Ishikawa (cell line): ENCODE measurements at regions not wholly inside any gene's neighbourhood (a gene's known extent, or its start where the extent isn't known, plus 50 kb on each side); places are given as distances from the start of the nearest gene placed in this dataset.

Experiments
- CEBPB ChIP-seq: IDR thresholded peaks from 2 replicates; pipeline ENCODE4 v1.6.1; 2012
- CREB1 ChIP-seq: IDR thresholded peaks from 2 replicates; pipeline ENCODE4 v1.6.1; 2012; ENCODE audit warnings: low read depth
- EGR1 ChIP-seq: IDR thresholded peaks from 2 replicates; pipeline ENCODE4 v1.6.1; 2012
- EP300 ChIP-seq: IDR thresholded peaks from 2 replicates; pipeline ENCODE4 v1.6.1; 2012; ENCODE audit warnings: borderline replicate concordance
- FOXM1 ChIP-seq: IDR thresholded peaks from 2 replicates; pipeline ENCODE4 v1.6.1; 2012; ENCODE audit warnings: low read depth, borderline replicate concordance
- MAX ChIP-seq: IDR thresholded peaks from 2 replicates; pipeline ENCODE4 v1.6.1; 2012
- NFIC ChIP-seq: IDR thresholded peaks from 2 replicates; pipeline ENCODE4 v1.6.1; 2012
- RAD21 ChIP-seq: IDR thresholded peaks from 2 replicates; pipeline ENCODE4 v1.6.1; 2012; ENCODE audit warnings: low read depth
- REST ChIP-seq: IDR thresholded peaks from 2 replicates; pipeline ENCODE4 v1.6.1; 2012; ENCODE audit warnings: low read depth, mild to moderate bottlenecking
- TAF1 ChIP-seq: IDR thresholded peaks from 2 replicates; pipeline ENCODE4 v1.6.1; 2012; ENCODE audit warnings: low read depth, mild to moderate bottlenecking
- TCF12 ChIP-seq: IDR thresholded peaks from 2 replicates; pipeline ENCODE4 v1.6.1; 2012; ENCODE audit warnings: low read depth
- TEAD4 ChIP-seq: IDR thresholded peaks from 2 replicates; pipeline ENCODE4 v1.6.1; 2012
- YY1 ChIP-seq: IDR thresholded peaks from 2 replicates; pipeline ENCODE4 v1.6.1; 2012; ENCODE audit warnings: low read depth
- ZBTB7A ChIP-seq: IDR thresholded peaks from 2 replicates; pipeline ENCODE4 v1.6.1; 2012; ENCODE audit warnings: low read depth
- TF ChIP-seq, protein P1 (sequence below): IDR thresholded peaks from 2 replicates; pipeline ENCODE4 v1.6.1; 2012

DNA sequence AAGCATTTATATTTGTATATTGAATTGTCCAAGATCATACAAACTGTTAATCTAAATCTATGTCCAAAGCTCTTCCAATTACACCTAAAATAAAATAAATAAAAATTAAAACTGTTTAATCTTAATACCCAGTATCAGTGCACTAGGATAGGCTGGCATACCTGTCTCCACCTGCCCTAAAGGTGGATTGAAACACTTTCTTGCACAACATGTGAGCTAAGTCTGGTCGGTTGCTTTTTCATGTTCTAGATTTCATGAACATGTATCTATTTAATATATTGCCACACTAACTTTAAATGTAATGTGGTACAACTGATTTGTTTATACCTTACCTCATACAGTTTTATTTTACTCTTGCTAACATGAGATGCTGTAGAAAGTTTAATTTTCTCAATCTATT, 193.0 kb downstream of the VGLL3 start:
- no peak for TF ChIP-seq CREB1
- TF ChIP-seq CEBPB, result no peak
- no peak for TF ChIP-seq NFIC
- no peak for TF ChIP-seq RAD21
- no peak for TF ChIP-seq MAX
- no peak for TF ChIP-seq FOXM1
- TF ChIP-seq REST, result no peak
- TF ChIP-seq YY1, result no peak
- TF ChIP-seq EP300, result no peak
- no peak for TF ChIP-seq TAF1
- no peak for TF ChIP-seq EGR1

- TF ChIP-seq MAX (no peak), CEBPB (no peak), EGR1 (no peak), TAF1 (no peak), TCF12 (no peak)
These were observed 196.4 kb downstream of the VGLL3 start for GRCh38 chr3:86794361-86795065.

GRCh38 chr3:86793786-86794185, 197.2 kb downstream of the VGLL3 start:
- TF ChIP-seq TCF12, result 0 out of 2 replicates have a peak, but pooled peaks have one; percentile 49
- no peak for TF ChIP-seq ZBTB7A
- peak; percentile 84 for TF ChIP-seq FOXM1
- TF ChIP-seq, protein P1, sequence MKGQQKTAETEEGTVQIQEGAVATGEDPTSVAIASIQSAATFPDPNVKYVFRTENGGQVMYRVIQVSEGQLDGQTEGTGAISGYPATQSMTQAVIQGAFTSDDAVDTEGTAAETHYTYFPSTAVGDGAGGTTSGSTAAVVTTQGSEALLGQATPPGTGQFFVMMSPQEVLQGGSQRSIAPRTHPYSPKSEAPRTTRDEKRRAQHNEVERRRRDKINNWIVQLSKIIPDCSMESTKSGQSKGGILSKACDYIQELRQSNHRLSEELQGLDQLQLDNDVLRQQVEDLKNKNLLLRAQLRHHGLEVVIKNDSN, result peak; percentile 38; the same call in 1 of the 2 replicates
- TF ChIP-seq NFIC, result no peak
- TF ChIP-seq EP300, result peak; percentile 82
- TF ChIP-seq TEAD4, result peak; percentile 84
- no peak for TF ChIP-seq CREB1
- TF ChIP-seq EGR1, result no peak

GRCh38 chr3:86792316-86792715, 198.6 kb downstream of the VGLL3 start:
- TF ChIP-seq TEAD4, result no peak
- no peak for TF ChIP-seq YY1
- TF ChIP-seq REST, result no peak

DNA sequence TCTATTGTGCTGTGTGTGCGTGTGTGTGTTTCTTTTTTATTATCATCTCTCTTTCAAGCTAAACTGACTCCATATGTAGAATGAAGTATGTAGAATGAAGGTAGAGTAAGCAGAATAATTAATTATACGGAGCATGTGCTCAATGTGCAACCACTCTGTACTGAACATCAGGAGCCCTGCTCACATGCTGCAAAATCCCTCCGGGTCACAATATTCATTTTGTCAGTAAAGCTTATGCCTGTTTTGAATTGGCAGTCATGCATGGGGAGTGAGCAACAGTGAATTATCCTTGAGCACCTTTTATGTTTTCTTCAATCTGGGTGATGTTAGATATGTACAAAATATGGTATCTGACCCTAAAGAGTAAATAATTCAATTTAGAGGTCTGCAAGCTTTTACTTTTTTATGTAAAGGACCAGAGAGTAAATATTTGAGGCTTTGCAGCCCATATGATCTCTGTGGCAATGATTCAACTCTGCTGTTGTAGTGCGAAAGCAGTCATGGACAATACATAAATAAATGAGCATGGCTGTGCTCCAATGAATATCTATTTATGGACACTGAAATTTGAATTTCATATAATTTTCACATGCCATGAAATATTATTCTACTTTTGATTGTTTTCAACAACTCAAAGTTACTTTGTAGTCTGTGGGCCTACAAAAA, 199.9 kb downstream of the VGLL3 start:
- TF ChIP-seq RAD21 (no peak), EP300 (no peak), FOXM1 (no peak), MAX (no peak), YY1 (no peak), TEAD4 (no peak), TAF1 (no peak), CEBPB (no peak), TCF12 (no peak), ZBTB7A (no peak), REST (no peak), NFIC (no peak), EGR1 (no peak), CREB1 (no peak)
- TF ChIP-seq, protein P1, result no peak
